Vagina (tissue), 2 donors: ENCODE measurements at regions not wholly inside any gene's neighbourhood (a gene's known extent, or its start where the extent isn't known, plus 50 kb on each side); places are given as distances from the start of the nearest gene placed in this dataset.

Experiments
- DNase-seq, 2 donors: peaks; one replicate each; pipeline ENCODE4 v3.0.0-alpha.2; 2017; ENCODE audit errors: extremely low spot score in 2 of 2
- H3K27ac ChIP-seq: fragments of 200-600 bp; sonication (generic); one replicate; pipeline ENCODE4 v1.5.1; 2019
- H3K27me3 ChIP-seq: fragments of 200-600 bp; sonication (generic); one replicate; pipeline ENCODE4 v1.5.1; 2019
- H3K36me3 ChIP-seq, 2 donors: fragments of 200-600 bp; sonication (generic); one replicate each; pipeline ENCODE4 v1.5.1; 2017 to 2019
- H3K4me1 ChIP-seq: fragments of 200-600 bp; sonication (generic); one replicate; pipeline ENCODE4 v1.5.1; 2019
- H3K4me3 ChIP-seq, 2 donors: fragments of 200-600 bp; sonication (generic); 1 replicate in 1 of 2; 2 replicates in 1 of 2; pipeline ENCODE4 v1.5.1; 2016 to 2019
- H3K9me3 ChIP-seq: fragments of 200-600 bp; sonication (generic); one replicate; pipeline ENCODE4 v1.5.1; 2019
- POLR2A ChIP-seq, 2 donors: fragments of 450-650 bp; IDR thresholded peaks; one replicate each; pipeline ENCODE4 v1.6.1; 2017; ENCODE audit warnings: antibody characterized with exemption in 2 of 2, mild to moderate bottlenecking in 2 of 2, moderate library complexity in 2 of 2
- POLR2AphosphoS5 ChIP-seq, 2 donors: sonication (generic); formaldehyde crosslinking; IDR thresholded peaks; one replicate each; pipeline ENCODE4 v1.9.0; 2017; ENCODE audit warnings: antibody characterized with exemption in 2 of 2, mild to moderate bottlenecking in 2 of 2, low read depth in 1 of 2; ENCODE audit not compliant: insufficient read depth in 1 of 2
- intact Hi-C: fragments of 100-400 bp; cut with DNase I; formaldehyde crosslinking; loops from one replicate; pipeline ENCODE4 v1.15.1; 2023
- TF ChIP-seq, protein P1 (sequence below), 3 experiments: fragments of 450-650 bp in 2 of 3; fragments of 200-600 bp in 1 of 3; sonication (generic) in 1 of 3; IDR thresholded peaks; one replicate each; pipeline ENCODE4 v1.5.1; 2017 to 2019; ENCODE audit warnings: antibody characterized with exemption in 3 of 3, mild to moderate bottlenecking in 2 of 3, moderate library complexity in 2 of 3

GRCh38 chr3:34780973-34781372 is 858.4 kb upstream of the ARPP21 start:
- no peak overlapping the region for H3K4me3 ChIP-seq
- H3K27me3 ChIP-seq = no peaks in the 10 kb centered on the region
- no peaks in the 10 kb centered on the region for H3K36me3 ChIP-seq
- TF ChIP-seq POLR2A (IDR thresholded peaks at IDR 0.05) (no peak), POLR2AphosphoS5 (IDR thresholded peaks at IDR 0.05; ENCODE audit: insufficient read depth in 1 of 2, low read depth in 1 of 2) (no peak)
- TF ChIP-seq, protein P1, sequence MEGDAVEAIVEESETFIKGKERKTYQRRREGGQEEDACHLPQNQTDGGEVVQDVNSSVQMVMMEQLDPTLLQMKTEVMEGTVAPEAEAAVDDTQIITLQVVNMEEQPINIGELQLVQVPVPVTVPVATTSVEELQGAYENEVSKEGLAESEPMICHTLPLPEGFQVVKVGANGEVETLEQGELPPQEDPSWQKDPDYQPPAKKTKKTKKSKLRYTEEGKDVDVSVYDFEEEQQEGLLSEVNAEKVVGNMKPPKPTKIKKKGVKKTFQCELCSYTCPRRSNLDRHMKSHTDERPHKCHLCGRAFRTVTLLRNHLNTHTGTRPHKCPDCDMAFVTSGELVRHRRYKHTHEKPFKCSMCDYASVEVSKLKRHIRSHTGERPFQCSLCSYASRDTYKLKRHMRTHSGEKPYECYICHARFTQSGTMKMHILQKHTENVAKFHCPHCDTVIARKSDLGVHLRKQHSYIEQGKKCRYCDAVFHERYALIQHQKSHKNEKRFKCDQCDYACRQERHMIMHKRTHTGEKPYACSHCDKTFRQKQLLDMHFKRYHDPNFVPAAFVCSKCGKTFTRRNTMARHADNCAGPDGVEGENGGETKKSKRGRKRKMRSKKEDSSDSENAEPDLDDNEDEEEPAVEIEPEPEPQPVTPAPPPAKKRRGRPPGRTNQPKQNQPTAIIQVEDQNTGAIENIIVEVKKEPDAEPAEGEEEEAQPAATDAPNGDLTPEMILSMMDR (IDR thresholded peaks at IDR 0.05) = no peak
- intact Hi-C loops = no loop called here
- H3K27ac ChIP-seq = no peak overlapping the region
- no peaks in the 10 kb centered on the region for H3K4me1 ChIP-seq
- H3K9me3 ChIP-seq = no peaks in the 10 kb centered on the region
- DNase-seq = no peak

DNA sequence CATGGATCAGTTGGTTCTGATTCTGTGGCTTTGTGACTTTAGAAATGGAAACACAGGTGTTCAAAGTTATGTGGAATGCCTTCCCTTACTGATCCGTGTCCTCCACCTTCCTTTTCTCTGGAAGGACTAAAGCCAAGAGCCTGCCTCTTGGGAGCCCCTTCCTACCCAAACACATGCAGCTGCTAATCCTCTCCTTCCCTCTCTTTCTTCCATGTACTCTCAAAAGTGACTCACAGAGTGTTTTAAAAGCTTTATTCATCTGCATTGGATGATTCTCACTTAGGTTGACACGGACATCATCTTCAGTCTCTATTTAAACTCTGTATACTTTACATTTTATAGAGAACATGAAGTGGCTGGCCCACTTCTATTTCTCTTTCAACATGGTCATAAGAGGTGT is 856.5 kb upstream of the ARPP21 start:
- intact Hi-C loops = no loop called here
- H3K4me1 ChIP-seq = no peaks in the 10 kb centered on the region
- TF ChIP-seq, protein P1 (IDR thresholded peaks at IDR 0.05) = no peak
- TF ChIP-seq POLR2A (IDR thresholded peaks at IDR 0.05) (no peak), POLR2AphosphoS5 (IDR thresholded peaks at IDR 0.05; ENCODE audit: insufficient read depth in 1 of 2, low read depth in 1 of 2) (no peak)
- H3K27me3 ChIP-seq = no peaks in the 10 kb centered on the region
- no peak for DNase-seq
- no peaks in the 10 kb centered on the region for H3K9me3 ChIP-seq
- no peak overlapping the region for H3K27ac ChIP-seq
- no peak overlapping the region for H3K4me3 ChIP-seq
- no peaks in the 10 kb centered on the region for H3K36me3 ChIP-seq

- intact Hi-C loops = no loop called here
- H3K27me3 ChIP-seq = no peaks in the 10 kb centered on the region
- TF ChIP-seq POLR2AphosphoS5 (IDR thresholded peaks at IDR 0.05; ENCODE audit: insufficient read depth in 1 of 2, low read depth in 1 of 2) (no peak), POLR2A (IDR thresholded peaks at IDR 0.05) (no peak)
- TF ChIP-seq, protein P1 (IDR thresholded peaks at IDR 0.05) = no peak
- no peaks in the 10 kb centered on the region for H3K9me3 ChIP-seq
- no peak overlapping the region for H3K4me3 ChIP-seq
- H3K27ac ChIP-seq = no peak overlapping the region
- DNase-seq = no peak
- no peaks in the 10 kb centered on the region for H3K36me3 ChIP-seq
- no peaks in the 10 kb centered on the region for H3K4me1 ChIP-seq
These were observed 855.4 kb upstream of the ARPP21 start for GRCh38 chr3:34783876-34784275.

DNA sequence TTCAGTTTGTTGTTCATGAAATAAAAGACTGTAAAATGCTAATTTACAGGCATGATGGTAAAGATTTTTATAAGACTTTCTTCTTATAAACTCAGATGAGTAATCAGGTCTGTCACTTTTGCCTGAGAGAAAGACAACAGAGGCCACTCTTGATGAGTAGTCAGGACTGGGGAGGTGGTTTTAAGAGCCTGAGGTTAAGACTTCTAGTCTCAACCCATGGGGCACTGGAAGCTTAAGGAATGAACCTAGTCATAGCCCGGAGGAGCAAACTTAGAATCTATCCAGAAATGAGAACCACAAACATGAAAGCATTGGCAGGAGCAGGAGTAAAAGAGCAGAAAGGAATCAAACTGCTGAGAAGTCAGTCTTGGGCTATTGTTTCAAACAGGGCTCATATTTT is 846.3 kb upstream of the ARPP21 start:
- no peak for DNase-seq
- no peak for TF ChIP-seq POLR2A (IDR thresholded peaks at IDR 0.05)
- Histone ChIP-seq H3K9me3 (no peaks in the 10 kb centered on the region), H3K27me3 (no peaks in the 10 kb centered on the region), H3K4me1 (no peaks in the 10 kb centered on the region), H3K27ac (no peak overlapping the region), H3K4me3 (no peak overlapping the region), H3K36me3 (no peaks in the 10 kb centered on the region)
- intact Hi-C loops = no loop called here

DNA sequence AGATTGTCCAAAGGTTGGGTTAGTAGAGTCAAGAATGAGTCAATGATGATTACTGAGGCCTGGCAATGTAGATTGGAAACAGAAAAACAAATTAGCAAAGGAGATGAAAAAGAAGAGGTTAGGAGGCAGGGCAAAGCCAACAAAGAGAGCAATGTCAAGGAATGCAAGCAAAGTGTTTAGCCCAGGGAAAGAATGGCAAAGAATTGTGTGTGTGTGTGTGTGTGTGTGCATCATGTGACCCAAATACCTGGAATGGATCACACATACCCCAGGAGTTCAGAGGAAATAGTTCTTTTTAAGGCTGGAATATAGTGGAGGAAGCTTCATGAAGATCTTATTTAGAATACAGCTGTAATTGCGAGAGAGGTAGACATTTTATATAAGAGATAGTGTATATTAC is 831.7 kb upstream of the ARPP21 start:
- no peak overlapping the region for H3K4me3 ChIP-seq

DNA sequence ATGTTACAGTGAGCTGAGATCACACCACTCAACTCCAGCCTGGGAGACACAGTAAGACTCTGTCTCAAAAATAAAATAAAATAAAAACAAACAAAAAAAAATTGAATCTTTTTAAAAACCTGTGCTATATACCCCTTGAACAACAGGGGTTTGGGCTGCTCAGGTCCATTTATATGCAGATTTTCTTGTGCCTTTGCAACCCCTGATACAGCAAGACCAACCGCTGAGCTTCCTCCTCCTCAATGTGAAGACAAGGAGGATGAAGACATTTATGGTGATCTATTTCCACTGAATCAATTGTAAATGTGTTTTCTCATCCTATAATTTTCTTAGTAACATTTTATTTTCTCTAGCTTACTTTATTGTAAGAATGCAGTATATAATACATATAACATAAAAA is 831.0 kb upstream of the ARPP21 start:
- no peaks in the 10 kb centered on the region for H3K9me3 ChIP-seq
- intact Hi-C loops = no loop called here
- H3K36me3 ChIP-seq = no peaks in the 10 kb centered on the region
- H3K4me3 ChIP-seq = no peak overlapping the region
- DNase-seq = no peak
- TF ChIP-seq, protein P1 (IDR thresholded peaks at IDR 0.05) = no peak
- TF ChIP-seq POLR2A (IDR thresholded peaks at IDR 0.05) (no peak), POLR2AphosphoS5 (IDR thresholded peaks at IDR 0.05; ENCODE audit: insufficient read depth in 1 of 2, low read depth in 1 of 2) (no peak)
- H3K27me3 ChIP-seq = no peaks in the 10 kb centered on the region
- no peak overlapping the region for H3K27ac ChIP-seq
- H3K4me1 ChIP-seq = no peaks in the 10 kb centered on the region

More for the DNA sequence above, 831.7 kb upstream of the ARPP21 start:
- Histone ChIP-seq H3K36me3 (no peaks in the 10 kb centered on the region), H3K4me1 (no peaks in the 10 kb centered on the region), H3K9me3 (no peaks in the 10 kb centered on the region), H3K27ac (no peak overlapping the region), H3K27me3 (no peaks in the 10 kb centered on the region)
- DNase-seq = no peak
- TF ChIP-seq POLR2A (IDR thresholded peaks at IDR 0.05) = no peak
- intact Hi-C loops = no loop called here
